HuH-7.5 (cell line): ENCODE measurements at regions not wholly inside any gene's neighbourhood (a gene's known extent, or its start where the extent isn't known, plus 50 kb on each side); places are given as distances from the start of the nearest gene placed in this dataset.
"Not testable (repeated sequence)": the region's sequence is repeated elsewhere in the genome, so short reads cannot be mapped to it uniquely, and the experiment has no call there.

Experiments used
- DNase-seq: peaks from one replicate; pipeline ENCODE4 v3.0.0; 2011; ENCODE audit warnings: low spot score

DNA sequence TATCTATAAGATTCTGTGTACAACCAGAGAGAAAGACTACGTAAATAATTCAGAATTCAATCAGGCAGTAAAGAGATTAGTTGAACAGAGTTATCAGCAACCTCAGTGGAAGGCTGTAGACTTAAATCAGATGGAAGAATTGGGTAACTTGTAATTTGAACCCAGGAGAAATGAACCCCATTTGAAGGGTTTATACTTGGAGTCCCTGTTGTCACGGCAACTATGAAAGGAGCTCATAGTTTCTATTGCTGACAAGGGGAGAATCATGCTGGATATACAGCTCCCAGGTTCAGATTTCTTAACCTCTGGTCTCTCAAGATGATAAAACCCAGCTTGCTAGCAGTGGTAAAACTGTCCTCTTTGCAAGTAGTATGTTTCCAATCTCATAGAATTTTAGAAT is 54.4 kb upstream of the BMP4 start:
- DNase-seq, result no peak

DNA sequence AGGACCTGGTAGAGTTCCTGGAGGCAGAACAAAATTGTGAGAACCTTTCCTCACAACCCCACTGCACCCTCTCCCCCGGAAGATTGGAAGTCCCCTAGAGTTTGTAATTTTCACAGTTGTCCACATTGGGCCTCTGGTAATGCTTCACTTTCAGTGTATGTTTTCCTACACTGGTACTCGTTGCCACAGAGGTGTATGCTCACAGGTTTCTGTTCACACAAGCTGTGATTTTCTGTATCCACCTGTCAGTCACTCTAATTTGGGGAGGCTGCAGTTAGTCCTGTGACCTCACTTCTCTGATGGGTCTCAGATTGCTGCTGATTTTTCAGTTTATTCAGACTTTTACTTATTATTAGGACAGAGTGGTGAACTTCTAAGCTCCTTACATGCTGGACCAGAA is 66.4 kb upstream of the BMP4 start:
- DNase-seq, result no peak

DNA sequence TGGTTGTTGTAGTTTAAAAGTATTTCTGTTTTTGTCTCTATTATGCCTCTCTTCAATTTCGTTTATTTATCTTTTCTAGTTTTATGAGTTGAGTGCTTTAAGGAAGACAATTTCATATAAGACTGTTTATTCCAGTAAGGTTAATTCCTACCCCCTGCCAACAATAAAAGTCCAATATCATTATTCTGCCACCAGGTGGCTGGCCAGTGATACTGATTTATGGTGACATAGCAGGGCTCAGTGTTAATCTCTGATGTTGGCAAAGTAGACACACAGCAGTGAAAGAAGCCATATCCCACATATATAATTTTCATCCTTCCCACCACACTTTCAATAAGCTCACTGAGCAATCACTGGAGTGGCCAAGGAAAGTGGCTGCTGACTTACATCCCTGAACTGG is 69.0 kb upstream of the BMP4 start:
- no peak for DNase-seq

DNA sequence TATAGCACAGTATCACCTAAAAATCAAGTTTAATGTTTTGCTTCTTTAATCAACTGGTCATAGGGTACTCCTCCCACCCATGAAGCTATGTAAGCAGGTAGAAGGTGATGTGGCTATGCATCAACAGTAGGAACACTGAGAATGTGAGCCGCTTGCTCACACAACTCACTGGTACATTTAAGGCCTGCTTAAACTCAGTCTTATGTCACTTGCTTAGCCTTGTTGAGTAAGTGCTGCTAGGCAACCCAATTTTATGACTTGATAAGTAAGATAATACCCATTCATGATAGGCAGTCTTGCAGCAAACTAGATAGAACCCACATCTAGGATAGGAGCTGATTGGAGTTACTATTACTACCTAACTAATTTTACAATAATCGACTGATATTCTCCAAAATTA is 70.0 kb upstream of the BMP4 start:
- DNase-seq, result no peak

DNA sequence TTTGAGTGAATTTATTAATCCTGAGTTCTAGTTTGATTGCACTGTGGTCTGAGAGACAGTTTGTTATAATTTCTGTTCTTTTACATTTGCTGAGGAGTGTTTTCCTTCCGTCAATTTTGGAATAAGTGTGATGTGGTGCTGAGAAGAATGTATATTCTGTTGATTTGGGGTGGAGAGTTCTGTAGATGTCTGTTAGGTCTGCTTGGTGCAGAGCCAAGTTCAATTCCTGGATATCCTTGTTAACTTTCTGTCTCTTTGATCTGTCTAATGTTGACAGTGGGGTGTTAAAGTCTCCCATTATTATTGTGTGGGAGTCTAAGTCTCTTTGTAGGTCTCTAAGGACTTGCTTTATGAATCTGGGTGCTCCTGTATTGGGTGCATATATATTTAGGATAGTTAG is 74.4 kb upstream of the BMP4 start:
- DNase-seq, result not testable (repeated sequence)

DNA sequence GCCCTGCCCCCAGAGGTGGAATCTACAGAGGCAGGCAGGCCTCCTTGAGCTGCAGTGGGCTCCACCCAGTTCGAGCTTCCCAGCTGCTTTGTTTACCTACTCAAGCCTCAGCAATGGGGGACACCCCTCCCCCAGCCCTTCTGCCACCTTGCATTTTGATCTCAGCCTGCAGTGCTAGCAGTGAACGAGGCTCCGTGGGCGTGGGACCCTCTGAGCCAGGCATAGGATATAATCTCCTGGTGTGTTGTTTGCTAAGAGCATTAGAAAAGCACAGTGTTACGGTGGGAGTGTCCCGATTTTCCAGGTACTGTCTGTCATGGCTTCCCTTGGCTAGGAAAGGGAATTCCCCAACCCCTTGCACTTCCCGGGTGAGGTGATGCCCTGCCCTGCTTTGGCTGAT is 76.7 kb upstream of the BMP4 start:
- DNase-seq, result not testable (repeated sequence)

DNA sequence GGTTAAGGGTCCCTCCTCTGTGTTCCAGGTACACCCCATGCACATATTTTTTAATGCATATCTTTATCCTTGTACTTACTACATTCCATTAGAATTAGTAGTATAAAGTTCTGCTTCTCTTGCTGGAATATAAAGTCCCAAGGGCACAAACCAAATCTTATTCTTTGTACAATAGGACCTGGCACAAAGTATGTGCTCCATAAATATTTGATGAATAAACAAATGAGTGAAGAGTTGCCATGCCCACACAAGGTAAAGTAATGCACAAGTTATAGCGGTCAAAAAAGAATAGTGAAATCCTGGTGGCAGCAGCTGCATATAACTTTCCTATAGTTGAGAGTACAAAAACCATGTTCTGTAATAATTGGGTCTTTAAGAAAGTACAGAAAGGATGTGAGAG is 82.1 kb upstream of the BMP4 start:
- DNase-seq, result no peak

DNA sequence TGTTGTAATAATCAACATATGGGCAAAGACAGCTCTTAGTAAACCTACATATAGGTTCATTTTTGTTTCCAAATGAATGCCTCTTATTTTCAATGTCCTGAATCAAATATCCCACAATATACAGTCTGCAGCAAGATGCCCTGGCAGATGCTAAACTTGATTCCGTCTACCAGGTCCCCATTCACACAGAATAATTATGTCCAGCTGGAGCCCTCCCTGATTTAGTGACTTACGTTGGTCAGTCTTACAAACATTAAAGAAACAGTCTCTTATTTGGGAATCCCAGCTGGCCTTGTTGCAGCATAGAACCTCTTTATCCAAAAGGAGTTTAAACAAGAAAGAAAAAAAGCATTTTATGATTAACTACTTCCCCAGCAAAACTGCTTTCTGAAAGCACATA is 82.7 kb upstream of the BMP4 start:
- no peak for DNase-seq

DNA sequence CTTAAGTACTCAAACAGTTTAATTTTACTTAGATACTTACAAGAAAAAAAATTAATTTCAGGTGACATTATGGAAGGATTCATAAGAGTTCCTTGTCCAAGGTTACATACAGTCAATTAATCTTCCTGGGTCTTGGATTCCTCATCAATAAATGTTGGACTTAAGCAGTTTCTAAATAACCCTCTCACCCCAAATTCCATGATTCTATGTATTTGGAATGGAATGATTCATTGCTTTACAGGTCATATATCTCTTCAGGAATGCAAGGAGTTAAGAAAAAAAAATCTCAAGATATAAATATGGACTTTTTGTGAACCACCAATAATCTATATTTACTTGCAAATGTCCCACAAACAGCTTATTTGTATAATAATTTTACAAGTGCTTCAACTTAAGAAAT is 84.2 kb upstream of the BMP4 start:
- DNase-seq, result no peak

DNA sequence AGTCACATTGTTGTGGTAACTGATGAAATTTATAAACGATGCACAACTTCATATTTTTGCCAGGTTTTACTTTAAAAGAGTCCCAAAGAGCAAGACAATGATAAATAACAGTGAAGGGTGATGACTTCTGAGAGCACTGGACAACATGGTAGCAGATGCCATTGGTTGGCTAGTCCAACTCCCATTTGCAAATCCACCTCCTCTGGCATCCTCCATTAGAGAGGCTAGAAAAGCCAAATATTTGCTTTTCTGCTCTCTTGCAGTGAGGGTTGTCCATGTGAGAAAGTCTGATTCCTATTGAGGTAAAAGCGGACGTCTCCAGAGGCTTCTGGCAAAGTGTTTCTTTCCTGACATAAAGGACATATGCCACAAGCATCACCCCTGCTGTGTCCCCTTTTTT is 89.6 kb upstream of the BMP4 start:
- DNase-seq, result no peak

DNA sequence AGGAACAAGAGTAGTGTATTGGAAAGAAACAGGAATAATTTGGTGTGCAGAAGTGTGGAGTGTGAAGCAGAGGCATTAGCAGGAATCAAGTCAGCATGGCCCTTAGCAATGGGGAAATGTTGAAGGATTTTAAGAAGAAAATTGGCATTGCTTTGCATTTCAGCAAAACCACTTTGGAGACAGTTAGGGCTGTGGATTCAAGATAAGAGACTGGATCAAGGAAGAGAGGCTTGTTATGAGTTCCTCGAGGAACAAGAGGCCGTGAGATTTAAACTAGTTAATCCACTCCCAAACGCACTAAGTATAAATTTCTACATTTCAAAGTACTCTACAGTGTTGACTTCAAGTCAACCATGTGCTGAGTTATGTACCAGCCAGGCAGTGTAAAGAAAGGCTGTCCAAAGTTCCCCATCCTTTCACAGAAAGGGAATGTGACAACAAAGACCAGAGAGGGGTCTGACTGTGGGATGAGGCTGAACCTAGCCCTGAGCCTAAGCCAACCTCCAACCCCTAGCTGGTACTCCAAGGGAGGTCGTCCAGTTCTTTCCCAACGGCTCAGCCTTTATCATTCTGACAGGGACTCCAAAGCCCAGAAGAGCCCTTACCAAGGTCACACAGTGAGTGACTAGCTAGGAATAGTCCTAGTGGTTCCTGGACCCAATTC is 91.2 kb upstream of the BMP4 start:
- DNase-seq, result no peak

DNA sequence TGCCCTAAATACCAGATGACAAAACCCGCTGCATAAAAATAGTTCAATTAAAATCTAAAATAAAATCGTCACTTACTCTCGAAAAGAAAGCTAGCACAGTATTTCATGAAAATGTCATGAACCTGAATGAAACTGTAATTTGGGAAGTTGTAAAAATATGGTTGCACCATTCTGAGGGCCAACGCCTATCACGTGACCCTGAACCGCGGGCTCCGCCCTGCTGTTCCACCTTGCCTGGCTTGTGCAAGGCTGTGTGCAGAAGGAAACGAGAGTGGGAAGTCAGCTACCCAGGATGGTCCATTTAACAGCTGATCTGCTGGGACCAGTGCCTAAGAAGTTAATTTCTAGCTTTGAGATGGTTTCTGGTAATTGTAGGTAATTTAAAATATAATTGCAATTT is 91.7 kb upstream of the BMP4 start:
- no peak for DNase-seq

DNA sequence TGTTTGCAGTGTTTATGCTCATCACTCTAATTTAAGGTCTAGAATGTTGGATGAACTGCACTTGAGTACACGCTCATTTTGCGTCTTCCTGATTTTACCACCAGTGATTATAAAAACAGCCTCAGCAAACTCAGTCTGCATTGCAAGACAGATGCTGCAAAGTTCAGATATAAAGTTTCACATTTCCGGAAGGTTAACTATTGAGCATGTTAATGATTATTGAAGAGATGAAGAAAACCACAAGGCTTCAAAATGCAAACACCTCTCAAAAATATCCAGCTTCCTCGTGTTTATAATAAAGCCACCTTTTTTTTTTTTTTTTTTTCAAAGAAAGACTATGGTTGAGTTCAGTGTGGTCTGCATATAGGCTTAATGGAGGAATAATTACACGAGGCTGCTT is 92.1 kb upstream of the BMP4 start:
- DNase-seq, result no peak

DNA sequence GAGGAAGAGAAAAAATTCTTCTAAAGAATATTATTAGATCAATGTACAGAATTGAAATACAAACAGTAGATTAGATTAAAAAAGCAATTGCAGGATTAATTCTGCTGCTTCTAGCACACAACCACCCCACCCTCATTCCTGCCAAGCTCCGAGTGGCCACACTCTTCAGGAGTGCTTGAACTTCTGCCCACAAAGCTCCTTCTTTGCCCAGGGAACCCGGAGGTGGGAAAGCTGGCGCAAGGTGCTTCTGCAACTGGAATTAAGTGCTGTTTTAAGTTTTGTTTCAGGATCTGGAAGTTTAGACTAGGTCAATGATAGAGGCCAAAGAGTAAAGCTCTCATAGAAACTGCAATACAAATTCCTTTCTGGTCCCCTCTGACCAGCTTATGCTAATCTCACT is 94.1 kb upstream of the BMP4 start:
- no peak for DNase-seq

DNA sequence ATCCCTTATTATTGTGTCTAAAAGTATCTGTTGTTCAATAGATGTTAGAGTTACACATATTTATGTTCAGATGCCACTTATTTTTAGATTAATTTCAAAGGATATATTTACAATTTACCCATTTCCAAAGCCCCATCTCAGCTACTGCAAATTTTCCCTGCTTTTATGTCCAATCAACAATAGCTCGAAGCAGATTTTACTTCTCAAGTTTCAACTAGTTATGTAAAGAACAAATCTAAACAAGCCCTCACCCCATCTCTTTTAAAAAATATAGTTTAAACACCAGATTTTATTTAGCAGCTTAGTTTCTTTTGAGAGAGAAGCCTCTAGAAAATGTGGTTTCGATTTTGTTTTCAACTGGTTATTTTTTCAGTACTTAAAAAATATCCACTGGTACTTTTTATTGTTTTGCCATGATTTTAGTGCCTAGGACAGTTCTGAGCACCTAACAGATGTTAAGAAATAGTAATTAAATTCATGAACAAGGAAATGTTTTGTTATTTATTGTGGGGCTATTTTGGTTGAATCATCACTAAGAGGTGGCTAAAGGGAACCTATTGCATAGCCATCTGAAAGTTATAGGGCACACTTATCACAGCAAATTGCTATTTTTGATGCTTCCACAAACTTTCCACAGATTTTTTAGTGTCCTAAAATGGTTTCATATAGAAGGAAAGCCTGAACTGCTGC is 96.2 kb upstream of the BMP4 start:
- no peak for DNase-seq

DNA sequence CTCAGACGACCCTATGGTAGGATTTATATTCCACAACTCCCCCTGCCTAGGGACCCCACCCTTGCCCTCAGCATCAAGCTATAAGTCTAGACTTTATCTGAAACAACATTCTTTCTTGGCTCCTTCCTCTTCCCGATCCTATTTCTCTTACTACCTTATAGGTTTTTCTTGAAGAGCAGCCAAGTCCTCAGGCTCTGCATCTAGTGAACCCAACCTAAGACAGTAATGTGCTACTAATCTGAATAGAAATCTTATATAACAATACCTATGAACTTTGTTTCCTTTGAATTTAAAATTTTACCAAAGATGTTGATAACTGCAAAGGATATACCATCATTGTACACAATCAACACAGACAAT is 96.7 kb upstream of the BMP4 start:
- no peak for DNase-seq

DNA sequence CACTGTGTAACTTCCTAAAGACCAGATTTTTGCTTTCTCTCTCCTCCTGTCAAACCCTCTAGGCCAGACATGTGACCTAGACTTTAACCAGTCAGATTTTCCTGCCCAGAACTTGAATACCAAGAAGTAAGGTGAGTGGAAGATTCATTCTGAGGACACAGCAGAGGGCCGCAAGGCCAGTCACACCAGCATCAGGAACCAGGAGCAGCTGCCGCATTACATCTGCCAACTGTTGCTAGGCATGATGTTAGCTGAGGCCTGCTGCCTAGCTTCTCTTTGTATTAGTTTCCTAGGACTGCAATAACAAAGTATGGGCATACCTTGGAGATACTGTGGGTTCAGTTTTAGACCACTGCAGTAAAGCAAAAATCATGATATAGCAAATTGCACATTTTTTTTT is 101.9 kb upstream of the BMP4 start:
- no peak for DNase-seq

DNA sequence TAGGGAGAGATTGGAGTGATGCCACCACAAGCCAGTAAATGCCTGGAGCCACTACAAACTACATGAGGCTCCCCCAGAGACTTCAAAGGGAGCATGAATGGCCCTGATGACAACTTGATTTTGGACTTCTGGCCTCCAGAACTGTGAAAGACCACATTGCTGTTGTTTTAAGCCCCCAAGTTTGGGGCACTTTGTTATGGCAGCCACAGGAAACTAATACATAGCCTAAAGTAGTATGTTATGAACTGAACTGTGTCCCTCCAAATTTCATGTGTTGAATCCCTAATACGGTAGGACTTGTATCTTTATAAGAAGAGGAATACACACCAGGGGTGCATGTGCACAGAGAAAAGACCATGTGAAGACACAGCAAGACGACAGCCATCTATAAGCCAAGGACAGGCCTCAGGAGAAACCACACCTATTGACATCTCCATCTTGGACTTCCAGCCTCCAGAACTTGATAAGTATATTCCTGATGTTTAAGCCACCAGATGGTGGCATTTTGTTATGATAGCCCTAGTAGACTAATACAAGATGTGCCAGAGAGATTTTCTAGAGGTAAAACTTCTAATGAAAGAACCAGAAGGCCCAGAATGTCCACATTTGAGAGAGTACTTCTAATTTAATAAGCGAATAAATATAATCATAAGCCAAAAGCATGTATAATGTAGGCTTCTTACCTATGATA is 127.1 kb upstream of the BMP4 start:
- no peak for DNase-seq

DNA sequence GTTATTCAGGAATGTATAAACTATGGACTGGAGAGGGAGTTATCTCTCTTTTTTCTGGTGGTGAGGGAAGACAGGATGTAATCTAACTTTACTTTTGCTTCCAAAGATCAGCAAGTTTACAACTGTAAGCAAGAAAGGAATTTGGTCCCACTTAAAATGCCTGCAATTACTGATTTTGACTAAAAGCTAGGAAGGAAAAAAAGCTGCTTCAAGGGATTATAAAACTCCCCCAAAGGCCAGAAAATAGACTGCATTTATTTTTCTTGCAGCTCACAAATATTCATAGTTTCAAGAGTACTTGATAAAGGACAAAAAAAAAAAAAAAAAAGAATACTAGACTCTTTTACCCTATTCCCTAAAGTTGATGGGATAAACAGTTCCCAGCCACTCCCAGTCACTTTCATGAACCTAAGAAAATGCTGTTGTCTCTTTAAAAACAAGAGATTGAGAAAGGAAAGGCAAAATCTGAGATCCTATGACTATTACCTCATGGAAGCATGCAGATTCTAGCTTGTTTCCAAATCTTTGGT is 128.7 kb upstream of the BMP4 start:
- no peak for DNase-seq

DNA sequence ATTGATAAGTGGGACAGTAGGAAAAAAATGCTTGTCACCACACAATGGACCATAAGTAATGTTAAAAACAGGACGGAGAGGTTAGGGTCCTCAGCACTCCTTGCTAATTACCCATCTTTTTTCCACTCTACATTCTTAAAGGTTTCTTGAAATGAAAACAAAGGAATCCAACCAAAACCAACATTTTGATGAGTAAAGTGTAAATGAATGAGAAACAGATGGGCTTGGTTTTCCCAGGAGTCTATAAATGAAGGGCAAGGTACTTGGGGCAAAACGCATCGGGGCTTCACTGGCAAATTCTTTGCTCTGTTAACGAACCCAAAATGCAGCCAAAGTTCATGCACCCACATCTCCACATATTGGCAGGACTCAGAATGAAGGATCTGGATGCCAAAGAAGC is 129.2 kb upstream of the BMP4 start:
- DNase-seq, result no peak

DNA sequence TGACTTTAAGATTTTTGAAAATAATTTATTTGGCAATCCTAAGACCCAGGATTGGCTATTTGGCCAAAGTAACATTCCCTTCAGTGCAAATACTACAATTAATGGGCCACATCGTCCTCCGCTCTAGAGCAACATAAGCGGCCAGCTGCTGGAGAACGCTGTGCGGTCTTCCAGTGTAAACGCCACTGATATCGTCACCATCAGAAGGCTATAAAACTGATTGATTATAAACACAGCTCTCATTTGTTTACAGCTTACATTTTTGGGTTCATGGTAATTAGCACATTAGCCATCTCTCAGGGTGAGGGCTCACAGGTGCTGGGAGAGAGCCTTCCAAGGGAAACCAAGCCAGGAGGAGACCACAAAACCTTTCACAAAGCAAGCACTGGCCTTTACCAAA is 130.1 kb upstream of the BMP4 start:
- no peak for DNase-seq

DNA sequence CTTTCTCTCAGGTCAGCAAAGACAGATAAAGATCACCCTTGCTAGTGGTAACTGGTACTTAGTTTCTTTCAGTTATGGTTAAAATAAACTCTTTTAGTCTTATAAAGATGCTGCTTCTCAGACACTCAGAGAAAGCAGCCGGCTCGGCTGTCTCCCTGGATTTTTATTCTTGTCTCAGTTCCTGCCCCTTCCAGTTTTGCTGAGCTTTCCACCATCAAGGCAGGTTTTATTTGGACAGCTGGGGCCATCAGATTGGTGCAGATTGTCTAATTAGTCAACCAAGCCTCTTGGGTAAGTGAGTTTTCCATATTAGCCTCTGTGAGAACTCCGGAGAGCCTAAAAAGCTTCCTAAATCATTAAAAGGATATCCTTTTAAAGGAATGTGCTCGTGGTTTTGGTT is 130.8 kb upstream of the BMP4 start:
- DNase-seq, result no peak

DNA sequence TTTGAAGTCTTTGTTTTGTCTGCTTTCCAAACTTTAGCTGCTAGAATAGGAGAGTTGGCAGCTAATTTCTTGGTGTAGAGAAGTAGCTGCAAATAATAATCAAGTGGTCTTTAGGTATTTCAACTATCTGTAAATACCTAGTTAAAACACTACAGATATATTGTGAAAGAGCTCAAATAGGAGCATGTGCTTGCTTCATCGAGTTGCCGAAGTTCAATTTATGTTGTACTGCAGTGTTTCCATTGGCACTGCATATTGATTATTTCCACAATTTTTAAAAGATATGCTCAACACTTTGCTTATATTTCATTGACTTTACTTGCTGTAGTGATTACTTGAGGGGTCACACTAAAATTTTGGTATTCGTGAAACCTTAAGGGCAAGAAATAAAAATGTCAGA is 131.6 kb upstream of the BMP4 start:
- no peak for DNase-seq

DNA sequence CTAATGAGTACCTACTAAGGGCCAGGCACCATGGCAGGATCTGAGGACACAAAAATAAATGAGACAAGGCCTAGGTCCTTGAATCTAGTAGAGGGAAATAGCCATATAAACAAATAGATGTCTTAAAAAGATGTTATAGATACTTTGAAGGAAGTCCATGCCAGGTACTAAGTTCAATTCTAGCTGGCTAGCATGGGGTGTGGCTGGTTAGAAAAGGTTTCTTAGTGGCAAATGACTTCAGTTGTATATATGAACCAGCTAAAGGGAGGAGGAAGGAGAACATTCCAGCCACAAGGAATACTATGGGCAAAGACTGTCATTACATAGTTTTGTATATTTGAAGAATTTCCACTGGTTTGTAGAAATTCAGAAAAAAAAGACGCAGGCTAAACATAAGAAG is 133.6 kb upstream of the BMP4 start:
- no peak for DNase-seq
